Heart left ventricle (tissue), 13 donors: ENCODE measurements at regions not wholly inside any gene's neighbourhood (a gene's known extent, or its start where the extent isn't known, plus 50 kb on each side); places are given as distances from the start of the nearest gene placed in this dataset.

Experiments
- POLR2A ChIP-seq, 2 donors: fragments of 450-650 bp; IDR thresholded peaks; one replicate each; pipeline ENCODE4 v1.6.1; 2017; ENCODE audit warnings: antibody characterized with exemption in 2 of 2, mild to moderate bottlenecking in 2 of 2, moderate library complexity in 2 of 2
- TF ChIP-seq, protein P1 (sequence below), 12 donors: fragments of 200-600 bp; sonication (generic) in 4 of 12; IDR thresholded peaks; one replicate each; pipeline versions ENCODE4 v1.5.0 to v1.8.0; 2018 to 2022; ENCODE audit warnings: antibody characterized with exemption in 12 of 12, mild to moderate bottlenecking in 5 of 12
- donor health status: ischemic (EF 13 %, LVEDD 7.1; RV severe dilation, severe dysfunction).
- donor health status: DM: no; HTN: yes; CAD: no.
- donor health status: DM: no; HTN: no; CAD: no.
- donor health status: ischemic (EF 25% LVEDD 6.9; RV normal size, moderate dysfunction).
- donor health status: ischemic (EF 25% LVEDD 5.7; RV mildly dilated, moderate dysfunction).
- donor health status: ischemic (EF 35%, LVEDD 5.7; RV mildly dilated, moderate dysfunction).
- donor health status: nonischemic (EF 11% LVEDD 7.7; RV severe dilation, severe dysfunction).
- donor health status: DM: yes; HTN: yes; CAD: no.
- donor health status: PGD.
- donor health status: ischemic (EF 29% LVEDD 5.4; RV normal size, mild dysfunction).
- donor health status: nonischemic (EF 23%, LVEDD 6.1; RV moderate dilation, normal function).

DNA sequence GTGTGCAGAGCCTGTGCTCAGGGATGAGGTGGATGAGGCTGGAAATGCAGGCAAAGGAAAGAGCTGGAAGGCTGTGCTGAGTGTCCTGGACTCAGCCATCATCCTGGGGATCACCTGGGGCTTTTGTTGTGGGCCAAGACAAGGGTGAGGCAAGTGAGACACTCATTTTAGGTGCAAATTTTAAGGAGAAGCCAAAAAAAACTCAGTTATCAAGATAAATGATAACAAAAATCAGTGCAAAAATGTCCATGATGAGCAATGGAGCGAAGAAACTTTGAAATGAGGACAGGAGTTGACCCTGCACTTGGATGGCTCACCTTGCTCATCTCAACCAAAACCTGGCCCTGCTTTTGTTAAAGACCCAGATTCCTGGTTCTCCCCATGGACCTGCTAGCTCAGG lies 141.9 kb downstream of the MYCN start:
- TF ChIP-seq, protein P1, sequence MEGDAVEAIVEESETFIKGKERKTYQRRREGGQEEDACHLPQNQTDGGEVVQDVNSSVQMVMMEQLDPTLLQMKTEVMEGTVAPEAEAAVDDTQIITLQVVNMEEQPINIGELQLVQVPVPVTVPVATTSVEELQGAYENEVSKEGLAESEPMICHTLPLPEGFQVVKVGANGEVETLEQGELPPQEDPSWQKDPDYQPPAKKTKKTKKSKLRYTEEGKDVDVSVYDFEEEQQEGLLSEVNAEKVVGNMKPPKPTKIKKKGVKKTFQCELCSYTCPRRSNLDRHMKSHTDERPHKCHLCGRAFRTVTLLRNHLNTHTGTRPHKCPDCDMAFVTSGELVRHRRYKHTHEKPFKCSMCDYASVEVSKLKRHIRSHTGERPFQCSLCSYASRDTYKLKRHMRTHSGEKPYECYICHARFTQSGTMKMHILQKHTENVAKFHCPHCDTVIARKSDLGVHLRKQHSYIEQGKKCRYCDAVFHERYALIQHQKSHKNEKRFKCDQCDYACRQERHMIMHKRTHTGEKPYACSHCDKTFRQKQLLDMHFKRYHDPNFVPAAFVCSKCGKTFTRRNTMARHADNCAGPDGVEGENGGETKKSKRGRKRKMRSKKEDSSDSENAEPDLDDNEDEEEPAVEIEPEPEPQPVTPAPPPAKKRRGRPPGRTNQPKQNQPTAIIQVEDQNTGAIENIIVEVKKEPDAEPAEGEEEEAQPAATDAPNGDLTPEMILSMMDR (IDR thresholded peaks at IDR 0.05), result no peak
- no peak for TF ChIP-seq POLR2A (IDR thresholded peaks at IDR 0.05)
